CD14-positive monocyte (primary cell): ENCODE measurements at regions not wholly inside any gene's neighbourhood (a gene's known extent, or its start where the extent isn't known, plus 50 kb on each side); places are given as distances from the start of the nearest gene placed in this dataset.

Source experiments
- DNase-seq, 3 donors: peaks; one replicate each; pipeline ENCODE4 v3.0.0-alpha.2; 2011 to 2022
- H2AFZ ChIP-seq: 2 replicates; pipeline ENCODE4 v1.6.0; 2012; ENCODE audit warnings: mild to moderate bottlenecking, low read depth, low read length, inconsistent platforms; ENCODE audit not compliant: insufficient read depth, poor library complexity, severe bottlenecking
- H3K27ac ChIP-seq, 2 donors: 1 replicate in 1 of 2; 2 replicates in 1 of 2; pipeline ENCODE4 v1.5.1; 2012 to 2013; ENCODE audit warnings: low read length in 2 of 2, control low read depth in 1 of 2, inconsistent platforms in 1 of 2, low read depth in 1 of 2, mild to moderate bottlenecking in 1 of 2
- H3K27me3 ChIP-seq, 2 donors: one replicate each; pipeline versions ENCODE4 v1.6.0 to v1.6.1; 2011 to 2013; ENCODE audit warnings: low read length in 2 of 2; ENCODE audit not compliant: control insufficient read depth in 2 of 2, insufficient read depth in 2 of 2
- H3K36me3 ChIP-seq, 2 donors: replicated peaks in 1 of 2; 1 replicate in 1 of 2; 2 replicates in 1 of 2; pipeline versions ENCODE4 v1.5.1 to v1.6.1; 2012 to 2013; ENCODE audit warnings: low read length in 2 of 2, control low read depth in 1 of 2, inconsistent platforms in 1 of 2, mild to moderate bottlenecking in 1 of 2; ENCODE audit not compliant: insufficient read depth in 2 of 2, control insufficient read depth in 1 of 2
- H3K4me1 ChIP-seq, 2 donors: 1 replicate in 1 of 2; 2 replicates in 1 of 2; pipeline versions ENCODE4 v1.5.1 to v1.6.1; 2012 to 2013; ENCODE audit warnings: low read length in 2 of 2, control low read depth in 1 of 2, inconsistent platforms in 1 of 2, mild to moderate bottlenecking in 1 of 2, moderate library complexity in 1 of 2; ENCODE audit not compliant: insufficient read depth in 2 of 2, control insufficient read depth in 1 of 2
- H3K4me2 ChIP-seq: replicated peaks from 2 replicates; pipeline ENCODE3; 2012; ENCODE audit warnings: low read length, moderate library complexity, mild to moderate bottlenecking; ENCODE audit not compliant: poor library complexity, severe bottlenecking; ENCODE audit errors: extremely low read depth
- H3K4me3 ChIP-seq, 3 experiments: fragments of 200-600 bp in 1 of 3; sonication (generic) in 1 of 3; replicated peaks in 1 of 3; 1 replicate in 2 of 3; 2 replicates in 1 of 3; pipeline ENCODE4 v1.5.1; 2011 to 2013; ENCODE audit warnings: low read length in 3 of 3, mild to moderate bottlenecking in 3 of 3, control low read depth in 2 of 3, low read depth in 2 of 3, inconsistent platforms in 1 of 3, moderate library complexity in 1 of 3
- H3K79me2 ChIP-seq: 2 replicates; pipeline ENCODE4 v1.6.0; 2012; ENCODE audit warnings: mild to moderate bottlenecking, control low read depth, inconsistent platforms, low read length, moderate library complexity; ENCODE audit not compliant: insufficient read depth
- H3K9ac ChIP-seq: 2 replicates; pipeline ENCODE4 v1.6.0; 2017; ENCODE audit warnings: low read length, mild to moderate bottlenecking; ENCODE audit not compliant: insufficient read depth, poor library complexity, severe bottlenecking
- H3K9me3 ChIP-seq, 2 donors: replicated peaks in 1 of 2; 1 replicate in 1 of 2; 2 replicates in 1 of 2; pipeline versions ENCODE4 v1.5.1 to v1.6.1; 2012 to 2013; ENCODE audit warnings: low read length in 2 of 2, control low read depth in 1 of 2; ENCODE audit not compliant: control insufficient read depth in 1 of 2, insufficient read depth in 1 of 2
- H4K20me1 ChIP-seq: 2 replicates; pipeline ENCODE4 v1.6.0; 2012; ENCODE audit warnings: mild to moderate bottlenecking, low read length, control low read depth, moderate library complexity; ENCODE audit not compliant: insufficient read depth
- H3K27ac Mint-ChIP-seq, 7 donors: one replicate each; pipeline ENCODE4 v1.8.0; 2020; ENCODE audit warnings: mild to moderate bottlenecking in 7 of 7, mixed read lengths in 7 of 7, moderate library complexity in 6 of 7, inconsistent platforms in 2 of 7
- H3K27me3 Mint-ChIP-seq, 3 donors: one replicate each; pipeline ENCODE4 v1.8.0; 2021 to 2022; ENCODE audit warnings: low read depth in 3 of 3, mild to moderate bottlenecking in 3 of 3, mixed read lengths in 3 of 3, moderate library complexity in 3 of 3, inconsistent platforms in 1 of 3
- H3K36me3 Mint-ChIP-seq, 2 donors: one replicate each; pipeline ENCODE4 v1.8.0; 2020; ENCODE audit warnings: mixed read lengths in 2 of 2, inconsistent platforms in 1 of 2, mild to moderate bottlenecking in 1 of 2
- H3K4me1 Mint-ChIP-seq: one replicate; pipeline ENCODE4 v1.8.0; 2020; ENCODE audit warnings: mild to moderate bottlenecking, mixed read lengths
- H3K4me3 Mint-ChIP-seq, 2 donors: one replicate each; pipeline ENCODE4 v1.8.0; 2020; ENCODE audit warnings: mild to moderate bottlenecking in 2 of 2, mixed read lengths in 2 of 2, moderate library complexity in 1 of 2
- H3K9me3 Mint-ChIP-seq, 7 donors: one replicate each; pipeline ENCODE4 v1.8.0; 2020 to 2022; ENCODE audit warnings: mixed read lengths in 7 of 7, mild to moderate bottlenecking in 6 of 7, moderate library complexity in 6 of 7, inconsistent platforms in 2 of 7
- WGBS: methylation state at CpG from one replicate; pipeline ENCODE4 v1.1.5; 2013; ENCODE audit warnings: missing lambda C conversion rate; ENCODE audit not compliant: insufficient coverage; 5-methylcytosine and 5-hydroxymethylcytosine counted together
- intact Hi-C, 2 donors: fragments of 100-400 bp; cut with micrococcal nuclease; formaldehyde crosslinking; loops; one replicate each; pipeline versions ENCODE4 v1.15.0 to v1.15.1; 2023
- TF ChIP-seq, protein P1 (sequence below): fragments of 200-600 bp; IDR thresholded peaks from one replicate; pipeline ENCODE4 v1.8.0; 2022; ENCODE audit warnings: antibody characterized with exemption, mild to moderate bottlenecking

DNA sequence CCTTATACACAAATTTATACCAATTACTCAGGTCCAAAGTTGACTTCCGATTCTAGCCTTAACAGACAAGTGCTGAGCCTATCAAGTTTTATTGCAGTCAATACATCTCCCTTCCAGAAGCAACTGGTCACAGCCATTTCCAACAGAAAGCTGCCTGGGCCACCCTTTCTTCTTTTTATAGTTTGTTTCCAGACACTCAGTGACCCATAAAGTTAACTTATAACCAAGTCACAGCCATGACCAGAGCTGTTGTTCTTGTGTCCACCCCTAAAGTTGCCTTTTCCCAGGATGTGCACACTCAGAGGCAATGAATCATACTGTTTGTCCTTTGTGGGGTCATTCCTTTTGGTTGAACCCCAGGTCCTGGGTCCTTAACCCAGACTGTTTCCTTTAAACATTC lies 89.9 kb downstream of the CD83 start:
- Histone ChIP-seq H3K9me3 (no peaks in the 10 kb centered on the region), H2AFZ (no peak overlapping the region), H3K79me2 (no peaks in the 10 kb centered on the region), H3K9ac (no peak overlapping the region), H3K4me2 (no peak overlapping the region), H3K4me1 (peaks cover 21 to 25% of the 10 kb centered on the region in 2 donors), H3K36me3 (no peaks in the 10 kb centered on the region), H4K20me1 (no peaks in the 10 kb centered on the region), H3K27ac (no peak overlapping the region), H3K27me3 (no peaks in the 10 kb centered on the region), H3K4me3 (no peak overlapping the region)
- peaks cover 2 to 8% (median 3%) of the 10 kb centered on the region in 3 donors for H3K27me3 Mint-ChIP-seq
- H3K27ac Mint-ChIP-seq, result no peak overlapping the region
- H3K36me3 Mint-ChIP-seq, result no peaks in the 10 kb centered on the region
- H3K9me3 Mint-ChIP-seq, result no peaks in the 10 kb centered on the region
- intact Hi-C loops, result no loop called here
- WGBS, result 92% methylated on average over 1 of the region's 1 CpG
- TF ChIP-seq, protein P1, sequence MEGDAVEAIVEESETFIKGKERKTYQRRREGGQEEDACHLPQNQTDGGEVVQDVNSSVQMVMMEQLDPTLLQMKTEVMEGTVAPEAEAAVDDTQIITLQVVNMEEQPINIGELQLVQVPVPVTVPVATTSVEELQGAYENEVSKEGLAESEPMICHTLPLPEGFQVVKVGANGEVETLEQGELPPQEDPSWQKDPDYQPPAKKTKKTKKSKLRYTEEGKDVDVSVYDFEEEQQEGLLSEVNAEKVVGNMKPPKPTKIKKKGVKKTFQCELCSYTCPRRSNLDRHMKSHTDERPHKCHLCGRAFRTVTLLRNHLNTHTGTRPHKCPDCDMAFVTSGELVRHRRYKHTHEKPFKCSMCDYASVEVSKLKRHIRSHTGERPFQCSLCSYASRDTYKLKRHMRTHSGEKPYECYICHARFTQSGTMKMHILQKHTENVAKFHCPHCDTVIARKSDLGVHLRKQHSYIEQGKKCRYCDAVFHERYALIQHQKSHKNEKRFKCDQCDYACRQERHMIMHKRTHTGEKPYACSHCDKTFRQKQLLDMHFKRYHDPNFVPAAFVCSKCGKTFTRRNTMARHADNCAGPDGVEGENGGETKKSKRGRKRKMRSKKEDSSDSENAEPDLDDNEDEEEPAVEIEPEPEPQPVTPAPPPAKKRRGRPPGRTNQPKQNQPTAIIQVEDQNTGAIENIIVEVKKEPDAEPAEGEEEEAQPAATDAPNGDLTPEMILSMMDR, result no peak
- H3K4me3 Mint-ChIP-seq, result no peak overlapping the region
- H3K4me1 Mint-ChIP-seq, result peaks cover 21% of the 10 kb centered on the region
- no peak for DNase-seq

DNA sequence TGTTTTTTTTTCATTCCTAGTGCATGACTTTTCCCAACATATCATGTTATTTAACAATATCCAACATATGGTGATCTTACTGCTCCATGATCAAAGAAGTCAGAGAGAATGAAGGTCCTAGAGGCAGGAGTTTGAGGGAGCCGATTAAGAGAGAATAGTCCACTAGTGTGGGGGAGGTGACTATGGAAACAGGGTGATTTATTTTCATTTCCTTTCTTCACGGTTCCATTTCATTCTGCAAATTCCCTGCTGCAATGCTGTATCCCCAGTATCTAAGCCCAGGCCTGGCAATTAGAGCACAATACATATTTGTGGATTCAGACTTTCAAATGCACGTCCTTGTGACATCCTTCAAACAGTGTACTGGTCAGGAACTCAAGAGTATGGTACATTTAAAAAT lies 91.4 kb downstream of the CD83 start:
- no peak overlapping the region for H3K4me3 ChIP-seq
- Mint-ChIP-seq H3K4me3 (no peak overlapping the region), H3K9me3 (no peaks in the 10 kb centered on the region), H3K27ac (no peak overlapping the region), H3K27me3 (peaks cover 4 to 6% (median 5%) of the 10 kb centered on the region in 3 donors), H3K36me3 (no peaks in the 10 kb centered on the region), H3K4me1 (peaks cover 21% of the 10 kb centered on the region)
- peaks cover 21 to 25% of the 10 kb centered on the region in 2 donors for H3K4me1 ChIP-seq
- TF ChIP-seq, protein P1, result no peak
- no peak overlapping the region for H3K9ac ChIP-seq
- H4K20me1 ChIP-seq, result no peaks in the 10 kb centered on the region
- H3K36me3 ChIP-seq, result no peaks in the 10 kb centered on the region
- DNase-seq, result no peak
- WGBS, result no CpG with 5 or more reads among the region's 3 CpGs
- H3K79me2 ChIP-seq, result no peaks in the 10 kb centered on the region
- no peak overlapping the region for H3K27ac ChIP-seq
- no peak overlapping the region for H3K4me2 ChIP-seq
- intact Hi-C loops, result no loop called here
- H3K9me3 ChIP-seq, result no peaks in the 10 kb centered on the region
- no peaks in the 10 kb centered on the region for H3K27me3 ChIP-seq
- no peak overlapping the region for H2AFZ ChIP-seq
